ENCODE measurements at regions not wholly inside any gene's neighbourhood (a gene's known extent, or its start where the extent isn't known, plus 50 kb on each side); places are given as distances from the start of the nearest gene placed in this dataset.
A peak's percentile ranks its signal among the peaks of the same experiment; 100 is the strongest.

GRCh38 chr6:84361372-84362192, 134.1 kb upstream of the CEP162 start (continued):
- TF ChIP-seq, protein P1, sequence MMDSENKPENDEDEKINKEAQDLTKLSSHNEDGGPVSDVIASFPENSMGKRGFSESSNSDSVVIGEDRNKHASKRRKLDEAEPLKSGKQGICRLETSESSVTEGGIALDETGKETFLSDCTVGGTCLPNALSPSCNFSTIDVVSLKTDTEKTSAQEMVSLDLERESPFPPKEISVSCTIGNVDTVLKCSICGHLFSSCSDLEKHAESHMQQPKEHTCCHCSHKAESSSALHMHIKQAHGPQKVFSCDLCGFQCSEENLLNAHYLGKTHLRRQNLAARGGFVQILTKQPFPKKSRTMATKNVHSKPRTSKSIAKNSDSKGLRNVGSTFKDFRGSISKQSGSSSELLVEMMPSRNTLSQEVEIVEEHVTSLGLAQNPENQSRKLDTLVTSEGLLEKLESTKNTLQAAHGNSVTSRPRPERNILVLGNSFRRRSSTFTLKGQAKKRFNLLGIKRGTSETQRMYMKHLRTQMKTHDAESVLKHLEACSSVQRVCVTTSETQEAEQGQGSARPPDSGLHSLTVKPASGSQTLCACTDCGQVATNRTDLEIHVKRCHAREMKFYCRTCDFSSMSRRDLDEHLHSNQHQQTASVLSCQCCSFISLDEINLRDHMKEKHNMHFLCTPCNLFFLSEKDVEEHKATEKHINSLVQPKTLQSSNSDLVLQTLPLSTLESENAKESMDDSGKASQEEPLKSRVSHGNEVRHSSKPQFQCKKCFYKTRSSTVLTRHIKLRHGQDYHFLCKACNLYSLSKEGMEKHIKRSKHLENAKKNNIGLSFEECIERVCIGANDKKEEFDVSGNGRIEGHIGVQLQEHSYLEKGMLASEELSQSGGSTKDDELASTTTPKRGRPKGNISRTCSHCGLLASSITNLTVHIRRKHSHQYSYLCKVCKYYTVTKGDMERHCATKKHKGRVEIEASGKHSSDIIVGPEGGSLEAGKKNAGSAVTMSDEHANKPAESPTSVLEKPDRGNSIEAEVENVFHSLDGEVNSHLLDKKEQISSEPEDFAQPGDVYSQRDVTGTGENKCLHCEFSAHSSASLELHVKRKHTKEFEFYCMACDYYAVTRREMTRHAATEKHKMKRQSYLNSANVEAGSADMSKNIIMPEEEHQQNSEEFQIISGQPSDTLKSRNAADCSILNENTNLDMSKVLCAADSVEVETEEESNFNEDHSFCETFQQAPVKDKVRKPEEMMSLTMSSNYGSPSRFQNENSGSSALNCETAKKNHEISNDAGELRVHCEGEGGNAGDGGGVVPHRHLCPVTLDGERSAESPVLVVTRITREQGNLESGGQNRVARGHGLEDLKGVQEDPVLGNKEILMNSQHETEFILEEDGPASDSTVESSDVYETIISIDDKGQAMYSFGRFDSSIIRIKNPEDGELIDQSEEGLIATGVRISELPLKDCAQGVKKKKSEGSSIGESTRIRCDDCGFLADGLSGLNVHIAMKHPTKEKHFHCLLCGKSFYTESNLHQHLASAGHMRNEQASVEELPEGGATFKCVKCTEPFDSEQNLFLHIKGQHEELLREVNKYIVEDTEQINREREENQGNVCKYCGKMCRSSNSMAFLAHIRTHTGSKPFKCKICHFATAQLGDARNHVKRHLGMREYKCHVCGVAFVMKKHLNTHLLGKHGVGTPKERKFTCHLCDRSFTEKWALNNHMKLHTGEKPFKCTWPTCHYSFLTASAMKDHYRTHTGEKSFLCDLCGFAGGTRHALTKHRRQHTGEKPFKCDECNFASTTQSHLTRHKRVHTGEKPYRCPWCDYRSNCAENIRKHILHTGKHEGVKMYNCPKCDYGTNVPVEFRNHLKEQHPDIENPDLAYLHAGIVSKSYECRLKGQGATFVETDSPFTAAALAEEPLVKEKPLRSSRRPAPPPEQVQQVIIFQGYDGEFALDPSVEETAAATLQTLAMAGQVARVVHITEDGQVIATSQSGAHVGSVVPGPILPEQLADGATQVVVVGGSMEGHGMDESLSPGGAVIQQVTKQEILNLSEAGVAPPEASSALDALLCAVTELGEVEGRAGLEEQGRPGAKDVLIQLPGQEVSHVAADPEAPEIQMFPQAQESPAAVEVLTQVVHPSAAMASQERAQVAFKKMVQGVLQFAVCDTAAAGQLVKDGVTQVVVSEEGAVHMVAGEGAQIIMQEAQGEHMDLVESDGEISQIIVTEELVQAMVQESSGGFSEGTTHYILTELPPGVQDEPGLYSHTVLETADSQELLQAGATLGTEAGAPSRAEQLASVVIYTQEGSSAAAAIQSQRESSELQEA (CRISPR knock-in tag; IDR thresholded peaks at IDR 0.05; ENCODE audit: not compliant biosample characterization): no peak
- TF ChIP-seq TARDBP (CRISPR knock-in tag; IDR thresholded peaks at IDR 0.05) (no peak), ZNF468 (CRISPR knock-in tag; IDR thresholded peaks at IDR 0.05) (no peak), WIZ (CRISPR knock-in tag; IDR thresholded peaks at IDR 0.05) (no peak), JUN (CRISPR knock-in tag; IDR thresholded peaks at IDR 0.05) (no peak), PHF8 (CRISPR knock-in tag; IDR thresholded peaks at IDR 0.05) (no peak), KLF6 (CRISPR knock-in tag; IDR thresholded peaks at IDR 0.05) (no peak), MAFF (IDR thresholded peaks at IDR 0.05; ENCODE audit: low read depth, low read length) (peak; percentile 39; the same call in 1 of the 2 replicates), TCF12 (IDR thresholded peaks at IDR 0.05) (no peak), TCF12 (CRISPR knock-in tag; IDR thresholded peaks at IDR 0.05) (no peak), TEF (CRISPR knock-in tag; IDR thresholded peaks at IDR 0.05) (no peak), CREB1 (IDR thresholded peaks at IDR 0.05) (peak; percentile 29; the same call in 1 of the 2 replicates), CREB1 (CRISPR knock-in tag; IDR thresholded peaks at IDR 0.05) (no peak), THRA (CRISPR knock-in tag; IDR thresholded peaks at IDR 0.05; ENCODE audit: borderline replicate concordance) (no peak), ZFY (CRISPR knock-in tag; IDR thresholded peaks at IDR 0.05) (no peak), CREBL2 (CRISPR knock-in tag; IDR thresholded peaks at IDR 0.05; ENCODE audit: borderline replicate concordance) (no peak)
- TF ChIP-seq, protein P2, sequence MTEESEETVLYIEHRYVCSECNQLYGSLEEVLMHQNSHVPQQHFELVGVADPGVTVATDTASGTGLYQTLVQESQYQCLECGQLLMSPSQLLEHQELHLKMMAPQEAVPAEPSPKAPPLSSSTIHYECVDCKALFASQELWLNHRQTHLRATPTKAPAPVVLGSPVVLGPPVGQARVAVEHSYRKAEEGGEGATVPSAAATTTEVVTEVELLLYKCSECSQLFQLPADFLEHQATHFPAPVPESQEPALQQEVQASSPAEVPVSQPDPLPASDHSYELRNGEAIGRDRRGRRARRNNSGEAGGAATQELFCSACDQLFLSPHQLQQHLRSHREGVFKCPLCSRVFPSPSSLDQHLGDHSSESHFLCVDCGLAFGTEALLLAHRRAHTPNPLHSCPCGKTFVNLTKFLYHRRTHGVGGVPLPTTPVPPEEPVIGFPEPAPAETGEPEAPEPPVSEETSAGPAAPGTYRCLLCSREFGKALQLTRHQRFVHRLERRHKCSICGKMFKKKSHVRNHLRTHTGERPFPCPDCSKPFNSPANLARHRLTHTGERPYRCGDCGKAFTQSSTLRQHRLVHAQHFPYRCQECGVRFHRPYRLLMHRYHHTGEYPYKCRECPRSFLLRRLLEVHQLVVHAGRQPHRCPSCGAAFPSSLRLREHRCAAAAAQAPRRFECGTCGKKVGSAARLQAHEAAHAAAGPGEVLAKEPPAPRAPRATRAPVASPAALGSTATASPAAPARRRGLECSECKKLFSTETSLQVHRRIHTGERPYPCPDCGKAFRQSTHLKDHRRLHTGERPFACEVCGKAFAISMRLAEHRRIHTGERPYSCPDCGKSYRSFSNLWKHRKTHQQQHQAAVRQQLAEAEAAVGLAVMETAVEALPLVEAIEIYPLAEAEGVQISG (CRISPR knock-in tag; IDR thresholded peaks at IDR 0.05): no peak
